Karpas-422 (cell line): ENCODE measurements at regions not wholly inside any gene's neighbourhood (a gene's known extent, or its start where the extent isn't known, plus 50 kb on each side); places are given as distances from the start of the nearest gene placed in this dataset.
"Not testable (repeated sequence)": the region's sequence is repeated elsewhere in the genome, so short reads cannot be mapped to it uniquely, and the experiment has no call there.

Experiments used
- DNase-seq: peaks from one replicate; pipeline ENCODE4 v3.0.0-alpha.2; 2015
- H2AFZ ChIP-seq: fragments of 200-600 bp; sonication (generic); 2 replicates; pipeline ENCODE4 v1.6.1; 2014; ENCODE audit warnings: antibody characterized with exemption, low read length, mixed read lengths
- H3K27ac ChIP-seq: fragments of 200-600 bp; sonication (generic); 2 replicates; pipeline ENCODE4 v1.5.1; 2014; ENCODE audit warnings: mild to moderate bottlenecking, low read length, moderate library complexity
- H3K27me3 ChIP-seq: fragments of 200-600 bp; sonication (generic); 2 replicates; pipeline ENCODE4 v1.6.1; 2014; ENCODE audit warnings: low read length, mixed read lengths
- H3K36me3 ChIP-seq: fragments of 200-600 bp; sonication (generic); 2 replicates; pipeline ENCODE4 v1.6.1; 2014; ENCODE audit warnings: low read length, mixed read lengths; ENCODE audit not compliant: insufficient read depth
- H3K4me1 ChIP-seq: fragments of 200-600 bp; sonication (generic); 2 replicates; pipeline ENCODE4 v1.6.1; 2014; ENCODE audit warnings: mild to moderate bottlenecking, low read length, mixed read lengths
- H3K4me2 ChIP-seq: fragments of 200-600 bp; sonication (generic); 2 replicates; pipeline ENCODE4 v1.6.1; 2014; ENCODE audit warnings: low read length, low read depth, mild to moderate bottlenecking; ENCODE audit not compliant: poor library complexity, severe bottlenecking
- H3K4me3 ChIP-seq: fragments of 200-600 bp; sonication (generic); 2 replicates; pipeline ENCODE4 v1.5.1; 2014; ENCODE audit warnings: mild to moderate bottlenecking, antibody characterized with exemption, low read length, mixed read lengths
- H3K79me2 ChIP-seq: fragments of 200-600 bp; sonication (generic); 2 replicates; pipeline ENCODE4 v1.6.1; 2014; ENCODE audit warnings: mild to moderate bottlenecking, low read length, mixed read lengths
- H3K9ac ChIP-seq: fragments of 200-600 bp; sonication (generic); 2 replicates; pipeline ENCODE4 v1.6.0; 2014; ENCODE audit warnings: low read length
- H3K9me2 ChIP-seq: fragments of 200-600 bp; sonication (generic), shearing (Covaris generic); replicated peaks from 2 replicates; pipeline ENCODE4 v1.6.0; 2014; ENCODE audit warnings: mild to moderate bottlenecking, low read length, moderate library complexity; ENCODE audit not compliant: insufficient read depth
- H3K9me3 ChIP-seq: fragments of 300-700, 200-600 bp; sonication (generic); 2 replicates; pipeline ENCODE4 v1.6.1; 2014; ENCODE audit warnings: low read length, mixed read lengths
- H4K20me1 ChIP-seq: fragments of 200-600 bp; sonication (generic); 2 replicates; pipeline ENCODE4 v1.6.1; 2014; ENCODE audit warnings: mild to moderate bottlenecking, antibody characterized with exemption, low read length, low read depth; ENCODE audit not compliant: insufficient read depth

GRCh38 chr4:124993838-124994237, 281.3 kb upstream of the ANKRD50 start:
- H3K79me2 ChIP-seq = no peaks in the 10 kb centered on the region
- H3K4me3 ChIP-seq = no peak overlapping the region
- no peak overlapping the region for H3K27ac ChIP-seq
- no peaks in the 10 kb centered on the region for H3K9me2 ChIP-seq
- H3K4me2 ChIP-seq = no peak overlapping the region
- no peaks in the 10 kb centered on the region for H3K27me3 ChIP-seq
- no peaks in the 10 kb centered on the region for H3K36me3 ChIP-seq
- peaks cover 22% of the 10 kb centered on the region for H3K9me3 ChIP-seq
- no peaks in the 10 kb centered on the region for H4K20me1 ChIP-seq
- no peak overlapping the region for H3K9ac ChIP-seq
- no peaks in the 10 kb centered on the region for H3K4me1 ChIP-seq
- no peak for DNase-seq
- H2AFZ ChIP-seq = no peak overlapping the region

DNA sequence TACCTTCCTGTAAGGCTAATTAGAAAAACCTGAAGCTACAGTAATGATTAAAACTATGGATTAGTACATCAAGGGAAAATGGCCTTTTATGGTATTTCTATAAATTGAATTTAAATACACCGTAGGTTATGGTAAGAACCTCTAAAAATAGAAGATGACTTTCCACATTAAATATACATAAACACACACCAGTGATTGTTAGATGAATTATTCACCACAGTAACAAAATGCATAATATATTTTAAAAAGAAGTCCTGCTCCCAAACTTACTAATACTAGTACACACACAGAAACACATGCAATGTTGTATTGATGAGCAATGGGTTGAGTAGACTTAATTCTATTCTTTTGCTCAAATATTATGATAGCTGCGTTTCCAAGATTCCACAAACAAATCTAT, 277.9 kb upstream of the ANKRD50 start:
- H3K27me3 ChIP-seq = no peaks in the 10 kb centered on the region
- no peaks in the 10 kb centered on the region for H3K36me3 ChIP-seq
- H3K27ac ChIP-seq = no peak overlapping the region
- no peak for DNase-seq
- H3K4me3 ChIP-seq = no peak overlapping the region
- no peaks in the 10 kb centered on the region for H3K9me2 ChIP-seq
- H3K9ac ChIP-seq = no peak overlapping the region
- H4K20me1 ChIP-seq = no peaks in the 10 kb centered on the region
- H3K9me3 ChIP-seq = peaks cover 29% of the 10 kb centered on the region
- H2AFZ ChIP-seq = no peak overlapping the region
- H3K79me2 ChIP-seq = no peaks in the 10 kb centered on the region
- H3K4me2 ChIP-seq = no peak overlapping the region
- H3K4me1 ChIP-seq = no peaks in the 10 kb centered on the region

DNA sequence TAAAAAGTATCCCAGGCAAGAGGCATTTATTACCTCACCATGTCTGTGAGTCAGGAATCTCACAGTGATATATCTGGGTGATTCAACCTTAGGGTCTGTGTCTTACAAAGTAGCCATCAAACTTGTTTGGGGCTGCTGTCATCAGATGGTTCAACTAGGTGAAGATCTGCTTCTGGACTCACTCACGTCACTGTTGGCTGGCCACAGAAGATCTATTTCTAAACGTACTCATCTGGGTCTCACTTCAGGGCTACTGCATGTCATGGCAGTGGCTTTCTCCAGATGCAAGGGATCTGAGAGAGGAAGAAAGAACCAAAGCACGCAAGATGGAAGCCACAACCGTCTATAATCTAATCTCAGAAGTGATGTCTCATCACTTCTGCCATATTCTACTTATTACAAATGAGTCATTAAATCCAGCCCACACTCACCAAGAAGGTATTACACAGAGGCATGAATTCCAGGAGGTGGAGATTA, 267.8 kb upstream of the ANKRD50 start:
- H3K9ac ChIP-seq = no peak overlapping the region
- no peak overlapping the region for H3K4me3 ChIP-seq
- H4K20me1 ChIP-seq = no peaks in the 10 kb centered on the region
- peaks cover 6% of the 10 kb centered on the region; the same call in 1 of the 2 replicates for H3K9me2 ChIP-seq
- no peak overlapping the region for H2AFZ ChIP-seq
- no peaks in the 10 kb centered on the region for H3K27me3 ChIP-seq
- H3K4me1 ChIP-seq = no peaks in the 10 kb centered on the region
- no peak overlapping the region for H3K4me2 ChIP-seq
- no peak overlapping the region for H3K27ac ChIP-seq
- H3K36me3 ChIP-seq = no peaks in the 10 kb centered on the region
- DNase-seq = no peak
- H3K79me2 ChIP-seq = no peaks in the 10 kb centered on the region
- peaks cover 8% of the 10 kb centered on the region for H3K9me3 ChIP-seq

GRCh38 chr4:124978536-124978935, 266.0 kb upstream of the ANKRD50 start:
- not testable (repeated sequence) for DNase-seq, H3K27ac ChIP-seq, H4K20me1 ChIP-seq, H3K9ac ChIP-seq, H3K27me3 ChIP-seq, H3K4me3 ChIP-seq, H3K36me3 ChIP-seq, H3K9me2 ChIP-seq, H3K4me2 ChIP-seq, H3K4me1 ChIP-seq, H2AFZ ChIP-seq, H3K79me2 ChIP-seq
- H3K9me3 ChIP-seq = peaks cover 14% of the 10 kb centered on the region

DNA sequence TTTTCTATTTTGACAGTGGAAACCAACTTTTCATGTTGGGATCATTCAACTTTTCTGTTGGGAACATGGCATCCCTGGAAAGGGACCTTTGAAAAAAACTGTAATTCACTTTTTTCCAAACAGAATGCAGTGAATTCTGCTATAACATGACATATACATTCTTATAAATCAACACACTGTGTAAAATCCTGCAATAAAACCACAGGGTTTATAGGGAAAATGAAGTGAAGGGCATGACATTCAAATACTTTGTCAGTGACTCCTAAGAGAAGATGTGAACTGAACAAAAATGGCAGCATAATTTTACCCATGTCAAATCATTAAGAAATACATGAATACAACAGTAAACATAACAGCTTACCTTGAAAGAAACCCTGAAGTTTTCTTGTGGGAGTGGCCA, 264.5 kb upstream of the ANKRD50 start:
- Histone ChIP-seq H3K4me2 (no peak overlapping the region), H3K9ac (no peak overlapping the region), H3K4me1 (no peaks in the 10 kb centered on the region), H3K36me3 (no peaks in the 10 kb centered on the region), H3K79me2 (no peaks in the 10 kb centered on the region), H3K9me2 (no peaks in the 10 kb centered on the region), H3K27me3 (no peaks in the 10 kb centered on the region), H2AFZ (no peak overlapping the region), H3K9me3 (peaks cover 19% of the 10 kb centered on the region), H3K27ac (no peak overlapping the region), H3K4me3 (no peak overlapping the region), H4K20me1 (no peaks in the 10 kb centered on the region)
- DNase-seq = no peak

- Histone ChIP-seq H3K79me2 (no peaks in the 10 kb centered on the region), H3K9ac (no peak overlapping the region), H3K27ac (no peak overlapping the region), H3K36me3 (no peaks in the 10 kb centered on the region), H3K9me2 (no peaks in the 10 kb centered on the region), H3K4me1 (no peaks in the 10 kb centered on the region), H3K9me3 (peaks cover 21% of the 10 kb centered on the region), H4K20me1 (no peaks in the 10 kb centered on the region), H3K4me2 (no peak overlapping the region), H3K4me3 (no peak overlapping the region), H3K27me3 (no peaks in the 10 kb centered on the region), H2AFZ (no peak overlapping the region)
- DNase-seq = no peak
Observed at GRCh38 chr4:124974152-124974551, 261.6 kb upstream of the ANKRD50 start.

DNA sequence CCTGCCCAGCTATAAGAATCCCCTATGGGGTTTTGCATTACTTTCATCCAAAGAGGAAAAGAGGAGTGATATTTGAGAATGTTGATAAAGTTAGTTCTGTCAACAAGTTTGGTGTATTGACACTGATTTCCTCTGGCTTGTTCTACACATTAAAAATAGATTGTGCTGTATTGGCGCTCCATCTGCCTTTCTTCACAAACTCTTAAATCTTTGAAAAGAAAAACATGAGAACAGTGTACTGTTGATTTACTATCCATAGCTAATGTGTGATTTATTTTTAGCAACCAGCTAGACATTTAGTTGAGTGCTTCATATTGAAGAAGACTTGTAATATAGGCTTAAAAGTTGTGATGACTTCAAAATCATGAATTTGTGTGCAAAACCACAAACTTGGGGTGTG, 261.2 kb upstream of the ANKRD50 start:
- no peak overlapping the region for H3K9ac ChIP-seq
- no peak overlapping the region for H2AFZ ChIP-seq
- no peak for DNase-seq
- no peak overlapping the region for H3K4me3 ChIP-seq
- no peaks in the 10 kb centered on the region for H3K27me3 ChIP-seq
- no peaks in the 10 kb centered on the region for H3K4me1 ChIP-seq
- H3K9me2 ChIP-seq = no peaks in the 10 kb centered on the region
- peaks cover 21% of the 10 kb centered on the region for H3K9me3 ChIP-seq
- H3K79me2 ChIP-seq = no peaks in the 10 kb centered on the region
- no peaks in the 10 kb centered on the region for H4K20me1 ChIP-seq
- H3K4me2 ChIP-seq = no peak overlapping the region
- no peak overlapping the region for H3K27ac ChIP-seq
- H3K36me3 ChIP-seq = no peaks in the 10 kb centered on the region

DNA sequence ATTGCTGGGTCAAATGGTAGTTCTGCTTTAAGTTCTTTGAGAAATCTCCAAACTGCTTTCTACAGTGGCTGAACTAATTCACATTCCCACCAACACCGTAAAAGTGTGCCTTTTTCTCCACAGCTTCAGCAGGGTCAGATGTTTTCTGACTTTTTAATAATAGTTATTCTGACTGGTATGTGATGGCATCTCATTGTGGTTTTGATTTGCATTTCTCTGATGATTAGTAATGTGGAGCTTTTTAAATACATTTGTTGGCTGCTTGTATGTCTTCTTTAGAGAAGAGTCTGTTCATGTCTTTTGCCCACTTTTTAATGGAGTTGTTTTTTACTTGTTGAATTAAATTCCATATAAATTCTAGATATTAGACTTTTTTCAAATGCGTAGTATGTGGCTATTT, 257.5 kb upstream of the ANKRD50 start:
- Histone ChIP-seq H3K27ac (no peak overlapping the region), H3K9me2 (no peaks in the 10 kb centered on the region), H4K20me1 (no peaks in the 10 kb centered on the region), H3K9me3 (peaks cover 23% of the 10 kb centered on the region), H3K4me1 (no peaks in the 10 kb centered on the region), H3K4me3 (no peak overlapping the region), H3K9ac (no peak overlapping the region), H3K27me3 (no peaks in the 10 kb centered on the region), H3K4me2 (no peak overlapping the region), H2AFZ (no peak overlapping the region), H3K36me3 (no peaks in the 10 kb centered on the region), H3K79me2 (no peaks in the 10 kb centered on the region)
- no peak for DNase-seq

- Histone ChIP-seq H2AFZ (no peak overlapping the region), H3K27me3 (no peaks in the 10 kb centered on the region), H3K79me2 (no peaks in the 10 kb centered on the region), H3K9me2 (no peaks in the 10 kb centered on the region), H3K4me2 (no peak overlapping the region), H3K36me3 (no peaks in the 10 kb centered on the region), H3K4me3 (no peak overlapping the region), H3K4me1 (no peaks in the 10 kb centered on the region), H3K9me3 (peaks cover 23% of the 10 kb centered on the region), H3K9ac (no peak overlapping the region), H3K27ac (no peak overlapping the region), H4K20me1 (no peaks in the 10 kb centered on the region)
- no peak for DNase-seq
Observed at GRCh38 chr4:124965497-124965891, 253.0 kb upstream of the ANKRD50 start.
